HG03175 (cell line): ENCODE measurements at regions not wholly inside any gene's neighbourhood (a gene's known extent, or its start where the extent isn't known, plus 50 kb on each side); places are given as distances from the start of the nearest gene placed in this dataset.

Experiments used
- ATAC-seq: cut with Tn5 transposase; IDR thresholded peaks from one replicate; pipeline ENCODE4 v1.9.1; 2021; ENCODE audit warnings: mild to moderate bottlenecking, moderate library complexity; ENCODE audit not compliant: unreplicated experiment

GRCh38 chr4:20625426-20625825, 74.8 kb upstream of the PACRGL start:
- ATAC-seq: no peak

GRCh38 chr4:20626326-20627005, 73.8 kb upstream of the PACRGL start:
- no peak for ATAC-seq

- ATAC-seq: no peak
Observed at GRCh38 chr4:20627866-20628265, 72.4 kb upstream of the PACRGL start.

GRCh38 chr4:20629186-20630106, 70.8 kb upstream of the PACRGL start:
- no peak for ATAC-seq

- ATAC-seq: no peak
Observed at GRCh38 chr4:20638825-20639224, 61.4 kb upstream of the PACRGL start.

- no peak for ATAC-seq
Observed at GRCh38 chr4:20639346-20639745, 60.9 kb upstream of the PACRGL start.

GRCh38 chr4:20640989-20641388, 59.3 kb upstream of the PACRGL start:
- no peak for ATAC-seq

- no peak for ATAC-seq
Observed at GRCh38 chr4:20641976-20642375, 58.3 kb upstream of the PACRGL start.

- ATAC-seq: no peak
Observed at GRCh38 chr4:20643631-20644030, 56.6 kb upstream of the PACRGL start.

GRCh38 chr4:20645236-20645635, 55.0 kb upstream of the PACRGL start:
- no peak for ATAC-seq

GRCh38 chr4:20646287-20646686, 54.0 kb upstream of the PACRGL start:
- ATAC-seq: no peak
